ENCODE measurements at regions not wholly inside any gene's neighbourhood (a gene's known extent, or its start where the extent isn't known, plus 50 kb on each side); places are given as distances from the start of the nearest gene placed in this dataset.

DNA sequence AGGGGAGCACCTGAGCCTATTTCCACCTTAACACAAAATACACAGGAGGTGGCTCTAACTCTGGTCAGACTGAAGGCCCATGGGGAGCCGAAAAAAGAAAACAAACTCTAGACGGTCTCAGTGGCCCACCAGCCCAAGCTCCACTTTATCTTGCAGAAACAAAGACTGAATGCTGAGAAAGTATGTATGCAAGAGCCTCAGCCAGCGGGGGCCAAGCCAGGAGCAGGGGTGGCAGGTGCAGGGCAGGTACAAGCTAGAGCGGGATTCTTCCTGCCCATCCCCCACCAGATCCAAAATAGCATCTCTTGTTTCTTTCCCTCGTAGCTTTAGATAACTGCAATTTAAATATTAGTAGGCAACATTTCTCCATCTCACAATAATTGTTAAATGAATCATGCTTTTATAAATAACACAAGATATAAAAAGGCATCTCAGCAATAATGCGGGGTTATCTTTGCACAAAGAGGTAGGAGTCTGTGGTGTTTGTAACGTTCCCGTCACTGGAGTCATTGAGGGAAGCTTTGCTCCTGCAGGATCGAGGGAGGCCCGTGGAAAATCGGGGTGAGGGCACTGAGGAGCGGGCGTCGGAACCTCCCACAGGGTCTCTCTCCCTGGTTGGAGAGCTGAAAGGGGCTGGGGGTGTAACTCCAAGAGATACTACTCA is 418.0 kb downstream of the SHANK2 start:
- DNase-seq (ENCODE audit: extremely low read depth in 1 of 4, low spot score in 3 of 4) (no peak), FAIRE-seq (no peak), ATAC-seq (no peak)
- H3K9ac ChIP-seq (ENCODE audit: insufficient read depth in 1 of 2, low read depth in 2 of 2, low read length in 2 of 2): no peak overlapping the region
- no peak overlapping the region for H3K4me3 ChIP-seq
- H2AFZ ChIP-seq (ENCODE audit: low read depth, low read length): no peak overlapping the region
- CTCF ChIA-PET (ENCODE audit: low intra/inter-chr PET ratio): interaction anchor here (0.6 kb wide), 1 partner anchor 524 kb away, joined by 4 read pairs; no protein-coding TSS in a partner anchor
- H3K9me1 ChIP-seq (ENCODE audit: control insufficient read depth, insufficient read depth, low read length): no peaks in the 10 kb centered on the region
- H3K4me1 ChIP-seq (replicated peaks in 1 of 2; ENCODE audit: control insufficient read depth in 2 of 2, insufficient read depth in 2 of 2, low read length in 2 of 2): no peaks in the 10 kb centered on the region
- POLR2A ChIA-PET: interaction anchor here (0.6 kb wide), 1 partner anchor 22 kb away, joined by 3 read pairs; no protein-coding TSS in a partner anchor
- no peak for TF ChIP-seq ZNF3 (CRISPR knock-in tag; IDR thresholded peaks at IDR 0.05)
- TF ChIP-seq, protein P1, sequence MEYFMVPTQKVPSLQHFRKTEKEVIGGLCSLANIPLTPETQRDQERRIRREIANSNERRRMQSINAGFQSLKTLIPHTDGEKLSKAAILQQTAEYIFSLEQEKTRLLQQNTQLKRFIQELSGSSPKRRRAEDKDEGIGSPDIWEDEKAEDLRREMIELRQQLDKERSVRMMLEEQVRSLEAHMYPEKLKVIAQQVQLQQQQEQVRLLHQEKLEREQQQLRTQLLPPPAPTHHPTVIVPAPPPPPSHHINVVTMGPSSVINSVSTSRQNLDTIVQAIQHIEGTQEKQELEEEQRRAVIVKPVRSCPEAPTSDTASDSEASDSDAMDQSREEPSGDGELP (CRISPR knock-in tag; IDR thresholded peaks at IDR 0.05; ENCODE audit: borderline replicate concordance): no peak
- no peak for TF ChIP-seq FOXK1 (CRISPR knock-in tag; IDR thresholded peaks at IDR 0.05; ENCODE audit: borderline replicate concordance)
- TF ChIP-seq PBX2 (CRISPR knock-in tag; IDR thresholded peaks at IDR 0.05; ENCODE audit: low read depth): no peak
- TF ChIP-seq PBX2 (tag; conservative IDR thresholded peaks at IDR 0.05; ENCODE audit: low read depth): no peak
- TF ChIP-seq MCM3 (IDR thresholded peaks at IDR 0.05): no peak
- no peak for TF ChIP-seq STAT6 (CRISPR knock-in tag; IDR thresholded peaks at IDR 0.05)
- TF ChIP-seq, protein P2, sequence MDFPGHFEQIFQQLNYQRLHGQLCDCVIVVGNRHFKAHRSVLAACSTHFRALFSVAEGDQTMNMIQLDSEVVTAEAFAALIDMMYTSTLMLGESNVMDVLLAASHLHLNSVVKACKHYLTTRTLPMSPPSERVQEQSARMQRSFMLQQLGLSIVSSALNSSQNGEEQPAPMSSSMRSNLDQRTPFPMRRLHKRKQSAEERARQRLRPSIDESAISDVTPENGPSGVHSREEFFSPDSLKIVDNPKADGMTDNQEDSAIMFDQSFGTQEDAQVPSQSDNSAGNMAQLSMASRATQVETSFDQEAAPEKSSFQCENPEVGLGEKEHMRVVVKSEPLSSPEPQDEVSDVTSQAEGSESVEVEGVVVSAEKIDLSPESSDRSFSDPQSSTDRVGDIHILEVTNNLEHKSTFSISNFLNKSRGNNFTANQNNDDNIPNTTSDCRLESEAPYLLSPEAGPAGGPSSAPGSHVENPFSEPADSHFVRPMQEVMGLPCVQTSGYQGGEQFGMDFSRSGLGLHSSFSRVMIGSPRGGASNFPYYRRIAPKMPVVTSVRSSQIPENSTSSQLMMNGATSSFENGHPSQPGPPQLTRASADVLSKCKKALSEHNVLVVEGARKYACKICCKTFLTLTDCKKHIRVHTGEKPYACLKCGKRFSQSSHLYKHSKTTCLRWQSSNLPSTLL (IDR thresholded peaks at IDR 0.05): no peak
- no peak for TF ChIP-seq SMAD4 (CRISPR knock-in tag; conservative IDR thresholded peaks at IDR 0.05)
- TF ChIP-seq DIDO1 (tag; IDR thresholded peaks at IDR 0.05; ENCODE audit: low read depth): no peak
- H3K36me3 ChIP-seq (ENCODE audit: control insufficient read depth, insufficient read depth, low read length): no peaks in the 10 kb centered on the region
- no peaks in the 10 kb centered on the region for H3K79me2 ChIP-seq (ENCODE audit: control insufficient read depth, insufficient read depth, low read length)
- H3K27ac ChIP-seq (ENCODE audit: extremely low read depth, low read depth, low read length): no peak overlapping the region
- H4K20me1 ChIP-seq (replicated peaks; ENCODE audit: control insufficient read depth, insufficient read depth, low read length): peaks cover 7% of the 10 kb centered on the region; the same call in 1 of the 2 replicates
- no TSS peak for BruUV-seq (replicated peaks)
- peaks cover 0 to 50% of the 10 kb centered on the region in 2 experiments; a peak in 2 of 5 replicates for H3K27me3 ChIP-seq (ENCODE audit: control insufficient read depth in 2 of 2, insufficient read depth in 2 of 2, low read length in 2 of 2)
- H3K9me3 ChIP-seq (replicated peaks; ENCODE audit: control insufficient read depth, insufficient read depth, low read depth, low read length): no peaks in the 10 kb centered on the region
- intact Hi-C loops (cut with micrococcal nuclease): no loop called here
- no peak overlapping the region for H3K4me2 ChIP-seq (ENCODE audit: insufficient read depth, low read length)
- in situ Hi-C loops (cut with MboI): no loop called here
- 2% methylated on average over 14 of the region's 14 CpGs for WGBS (ENCODE audit: insufficient coverage, low coverage, missing lambda C conversion rate)

All from K562 (cell line).